ENCODE measurements at regions not wholly inside any gene's neighbourhood (a gene's known extent, or its start where the extent isn't known, plus 50 kb on each side); places are given as distances from the start of the nearest gene placed in this dataset.

- TF ChIP-seq, protein P1, sequence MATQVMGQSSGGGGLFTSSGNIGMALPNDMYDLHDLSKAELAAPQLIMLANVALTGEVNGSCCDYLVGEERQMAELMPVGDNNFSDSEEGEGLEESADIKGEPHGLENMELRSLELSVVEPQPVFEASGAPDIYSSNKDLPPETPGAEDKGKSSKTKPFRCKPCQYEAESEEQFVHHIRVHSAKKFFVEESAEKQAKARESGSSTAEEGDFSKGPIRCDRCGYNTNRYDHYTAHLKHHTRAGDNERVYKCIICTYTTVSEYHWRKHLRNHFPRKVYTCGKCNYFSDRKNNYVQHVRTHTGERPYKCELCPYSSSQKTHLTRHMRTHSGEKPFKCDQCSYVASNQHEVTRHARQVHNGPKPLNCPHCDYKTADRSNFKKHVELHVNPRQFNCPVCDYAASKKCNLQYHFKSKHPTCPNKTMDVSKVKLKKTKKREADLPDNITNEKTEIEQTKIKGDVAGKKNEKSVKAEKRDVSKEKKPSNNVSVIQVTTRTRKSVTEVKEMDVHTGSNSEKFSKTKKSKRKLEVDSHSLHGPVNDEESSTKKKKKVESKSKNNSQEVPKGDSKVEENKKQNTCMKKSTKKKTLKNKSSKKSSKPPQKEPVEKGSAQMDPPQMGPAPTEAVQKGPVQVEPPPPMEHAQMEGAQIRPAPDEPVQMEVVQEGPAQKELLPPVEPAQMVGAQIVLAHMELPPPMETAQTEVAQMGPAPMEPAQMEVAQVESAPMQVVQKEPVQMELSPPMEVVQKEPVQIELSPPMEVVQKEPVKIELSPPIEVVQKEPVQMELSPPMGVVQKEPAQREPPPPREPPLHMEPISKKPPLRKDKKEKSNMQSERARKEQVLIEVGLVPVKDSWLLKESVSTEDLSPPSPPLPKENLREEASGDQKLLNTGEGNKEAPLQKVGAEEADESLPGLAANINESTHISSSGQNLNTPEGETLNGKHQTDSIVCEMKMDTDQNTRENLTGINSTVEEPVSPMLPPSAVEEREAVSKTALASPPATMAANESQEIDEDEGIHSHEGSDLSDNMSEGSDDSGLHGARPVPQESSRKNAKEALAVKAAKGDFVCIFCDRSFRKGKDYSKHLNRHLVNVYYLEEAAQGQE (IDR thresholded peaks at IDR 0.05; ENCODE audit: low read depth): no peak
- TF ChIP-seq TAF1 (IDR thresholded peaks at IDR 0.05; ENCODE audit: low read depth) (no peak), CREB1 (IDR thresholded peaks at IDR 0.05; ENCODE audit: low read depth) (no peak), TCF12 (IDR thresholded peaks at IDR 0.05; ENCODE audit: low read depth) (no peak), YY1 (IDR thresholded peaks at IDR 0.05; ENCODE audit: low read depth) (no peak), CEBPB (IDR thresholded peaks at IDR 0.05) (no peak), EP300 (IDR thresholded peaks at IDR 0.05; ENCODE audit: borderline replicate concordance) (no peak), RAD21 (IDR thresholded peaks at IDR 0.05; ENCODE audit: low read depth) (no peak), ZBTB7A (IDR thresholded peaks at IDR 0.05; ENCODE audit: low read depth) (no peak), USF1 (IDR thresholded peaks at IDR 0.05) (no peak), FOXM1 (IDR thresholded peaks at IDR 0.05; ENCODE audit: borderline replicate concordance, low read depth) (no peak), EGR1 (IDR thresholded peaks at IDR 0.05) (no peak), TEAD4 (IDR thresholded peaks at IDR 0.05) (no peak)
- TF ChIP-seq, protein P2, sequence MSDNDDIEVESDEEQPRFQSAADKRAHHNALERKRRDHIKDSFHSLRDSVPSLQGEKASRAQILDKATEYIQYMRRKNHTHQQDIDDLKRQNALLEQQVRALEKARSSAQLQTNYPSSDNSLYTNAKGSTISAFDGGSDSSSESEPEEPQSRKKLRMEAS (IDR thresholded peaks at IDR 0.05): no peak
These were observed 161.5 kb upstream of the TBX20 start for GRCh38 chr7:35415411-35415822.
